Activated CD8-positive, alpha-beta memory T cell treated with anti-CD3 and anti-CD28 coated beads for 36 hours (primary cell): ENCODE measurements at regions not wholly inside any gene's neighbourhood (a gene's known extent, or its start where the extent isn't known, plus 50 kb on each side); places are given as distances from the start of the nearest gene placed in this dataset.

Experiments used
- CTCF ChIA-PET: fragments of 350-600 bp; sonication (Branson Sonifier 250); formaldehyde crosslinking; loops from one replicate; lab custom pipeline; 2021; ENCODE audit warnings: antibody characterized with exemption; lab: Charles Lee
- POLR2A ChIA-PET: fragments of 350-600 bp; sonication (Branson Sonifier 250); formaldehyde crosslinking; loops from one replicate; lab custom pipeline; 2021; ENCODE audit warnings: antibody characterized with exemption; lab: Charles Lee

GRCh38 chr14:99001241-99001640, 270.8 kb downstream of the BCL11B start:
- POLR2A ChIA-PET, result no interaction called here
- CTCF ChIA-PET, result no interaction called here

- POLR2A ChIA-PET, result no interaction called here
- CTCF ChIA-PET, result no interaction called here
Measured at GRCh38 chr14:99003646-99004045, 268.4 kb downstream of the BCL11B start.

GRCh38 chr14:99004112-99004511, 267.9 kb downstream of the BCL11B start:
- POLR2A ChIA-PET, result no interaction called here
- CTCF ChIA-PET, result no interaction called here

GRCh38 chr14:99006276-99006675, 265.7 kb downstream of the BCL11B start:
- CTCF ChIA-PET, result no interaction called here
- POLR2A ChIA-PET, result no interaction called here

GRCh38 chr14:99007795-99008194, 264.2 kb downstream of the BCL11B start:
- ChIA-PET POLR2A (no interaction called here), CTCF (no interaction called here)

- CTCF ChIA-PET, result no interaction called here
- POLR2A ChIA-PET, result no interaction called here
Measured at GRCh38 chr14:99009871-99010270, 262.1 kb downstream of the BCL11B start.

- ChIA-PET POLR2A (no interaction called here), CTCF (no interaction called here)
Measured at GRCh38 chr14:99011385-99011784, 260.6 kb downstream of the BCL11B start.

- POLR2A ChIA-PET, result no interaction called here
- CTCF ChIA-PET, result no interaction called here
Measured at GRCh38 chr14:99012703-99013102, 259.3 kb downstream of the BCL11B start.

GRCh38 chr14:99015833-99016232, 256.2 kb downstream of the BCL11B start:
- ChIA-PET POLR2A (no interaction called here), CTCF (no interaction called here)

GRCh38 chr14:99023371-99023770, 248.6 kb downstream of the BCL11B start:
- CTCF ChIA-PET, result no interaction called here
- POLR2A ChIA-PET, result interaction anchor here (0.6 kb wide), 1 partner anchor 578 kb away, joined by 3 read pairs; no protein-coding TSS in a partner anchor

- ChIA-PET POLR2A (no interaction called here), CTCF (no interaction called here)
Measured at GRCh38 chr14:99024926-99025325, 247.1 kb downstream of the BCL11B start.

- POLR2A ChIA-PET, result no interaction called here
- CTCF ChIA-PET, result no interaction called here
Measured at GRCh38 chr14:99025418-99025817, 246.6 kb downstream of the BCL11B start.

- POLR2A ChIA-PET, result no interaction called here
- CTCF ChIA-PET, result no interaction called here
Measured at GRCh38 chr14:99026471-99026870, 245.5 kb downstream of the BCL11B start.

- POLR2A ChIA-PET, result no interaction called here
- CTCF ChIA-PET, result no interaction called here
Measured at GRCh38 chr14:99028041-99028440, 244.0 kb downstream of the BCL11B start.

GRCh38 chr14:99028521-99028920, 243.5 kb downstream of the BCL11B start:
- POLR2A ChIA-PET, result no interaction called here
- CTCF ChIA-PET, result no interaction called here

- ChIA-PET CTCF (no interaction called here), POLR2A (no interaction called here)
Measured at GRCh38 chr14:99029145-99029915, 242.7 kb downstream of the BCL11B start.

- CTCF ChIA-PET, result no interaction called here
- POLR2A ChIA-PET, result no interaction called here
Measured at GRCh38 chr14:99029916-99030305, 242.1 kb downstream of the BCL11B start.

GRCh38 chr14:99030454-99030853, 241.5 kb downstream of the BCL11B start:
- CTCF ChIA-PET, result interaction anchor here (1.4 kb wide), 1 partner anchor 46 kb away, joined by 3 read pairs; no protein-coding TSS in a partner anchor
- POLR2A ChIA-PET, result interaction anchor here (0.6 kb wide), 1 partner anchor 253 kb away, joined by 3 read pairs; no protein-coding TSS in a partner anchor

- ChIA-PET CTCF (no interaction called here), POLR2A (no interaction called here)
Measured at GRCh38 chr14:99032759-99033158, 239.2 kb downstream of the BCL11B start.

GRCh38 chr14:99033951-99034350, 238.0 kb downstream of the BCL11B start:
- CTCF ChIA-PET, result no interaction called here
- POLR2A ChIA-PET, result no interaction called here

- CTCF ChIA-PET, result no interaction called here
- POLR2A ChIA-PET, result no interaction called here
Measured at GRCh38 chr14:99034711-99035171, 237.3 kb downstream of the BCL11B start.
